ENCODE measurements at regions not wholly inside any gene's neighbourhood (a gene's known extent, or its start where the extent isn't known, plus 50 kb on each side); places are given as distances from the start of the nearest gene placed in this dataset.

GRCh38 chr22:49595465-49596078, 232.1 kb downstream of the BRD1 start:
- no peak overlapping the region for H3K4me3 ChIP-seq (ENCODE audit: low read depth, low read length)
- TF ChIP-seq, protein P1, sequence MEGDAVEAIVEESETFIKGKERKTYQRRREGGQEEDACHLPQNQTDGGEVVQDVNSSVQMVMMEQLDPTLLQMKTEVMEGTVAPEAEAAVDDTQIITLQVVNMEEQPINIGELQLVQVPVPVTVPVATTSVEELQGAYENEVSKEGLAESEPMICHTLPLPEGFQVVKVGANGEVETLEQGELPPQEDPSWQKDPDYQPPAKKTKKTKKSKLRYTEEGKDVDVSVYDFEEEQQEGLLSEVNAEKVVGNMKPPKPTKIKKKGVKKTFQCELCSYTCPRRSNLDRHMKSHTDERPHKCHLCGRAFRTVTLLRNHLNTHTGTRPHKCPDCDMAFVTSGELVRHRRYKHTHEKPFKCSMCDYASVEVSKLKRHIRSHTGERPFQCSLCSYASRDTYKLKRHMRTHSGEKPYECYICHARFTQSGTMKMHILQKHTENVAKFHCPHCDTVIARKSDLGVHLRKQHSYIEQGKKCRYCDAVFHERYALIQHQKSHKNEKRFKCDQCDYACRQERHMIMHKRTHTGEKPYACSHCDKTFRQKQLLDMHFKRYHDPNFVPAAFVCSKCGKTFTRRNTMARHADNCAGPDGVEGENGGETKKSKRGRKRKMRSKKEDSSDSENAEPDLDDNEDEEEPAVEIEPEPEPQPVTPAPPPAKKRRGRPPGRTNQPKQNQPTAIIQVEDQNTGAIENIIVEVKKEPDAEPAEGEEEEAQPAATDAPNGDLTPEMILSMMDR (IDR thresholded peaks at IDR 0.05; ENCODE audit: borderline replicate concordance, insufficient read depth, low read depth, low read length): no peak

DNA sequence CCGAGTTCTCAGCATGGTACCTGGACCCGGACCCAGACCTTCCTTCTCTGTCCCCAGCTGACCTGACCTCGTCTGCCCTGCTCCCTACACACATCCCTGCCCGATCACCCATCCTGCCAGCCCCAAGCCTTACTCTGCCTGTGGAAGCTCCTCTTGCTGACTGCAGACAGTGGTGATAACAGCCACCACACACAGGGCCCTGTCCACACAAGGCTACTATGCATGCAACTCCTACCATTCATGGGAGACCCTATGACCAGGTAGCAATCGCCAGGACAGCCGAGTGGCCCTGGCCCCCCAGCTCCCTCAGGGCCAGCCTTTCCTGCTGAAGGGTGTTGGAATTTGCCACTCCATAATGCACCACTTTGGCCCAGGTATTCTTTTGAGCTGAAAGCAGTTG, 233.6 kb downstream of the BRD1 start:
- H3K4me3 ChIP-seq (ENCODE audit: low read depth, low read length): no peak overlapping the region
- TF ChIP-seq, protein P1 (IDR thresholded peaks at IDR 0.05; ENCODE audit: borderline replicate concordance, insufficient read depth, low read depth, low read length): no peak

DNA sequence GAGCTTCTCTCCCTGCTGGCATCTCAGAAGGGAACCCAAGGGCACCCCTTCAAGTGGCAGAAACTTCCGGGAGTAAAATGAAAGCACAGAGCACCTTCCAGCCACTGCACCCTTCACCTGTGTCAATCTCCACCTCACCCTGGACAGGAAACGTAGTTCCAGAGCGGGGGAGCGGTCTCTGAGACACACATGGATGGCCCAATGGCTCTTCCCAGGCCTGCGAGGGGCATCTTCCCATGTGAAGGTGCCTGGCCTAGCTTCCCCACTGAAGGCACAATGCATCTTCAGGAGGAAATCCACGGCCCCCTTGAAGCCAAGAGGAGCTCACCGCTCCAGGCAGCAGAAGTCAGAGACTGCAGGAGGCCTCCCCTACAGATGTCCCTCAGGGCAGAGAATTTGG, 234.2 kb downstream of the BRD1 start:
- H3K4me3 ChIP-seq (ENCODE audit: low read depth, low read length): no peak overlapping the region

GRCh38 chr22:49592780-49593501, 234.7 kb downstream of the BRD1 start:
- TF ChIP-seq, protein P1 (IDR thresholded peaks at IDR 0.05; ENCODE audit: borderline replicate concordance, insufficient read depth, low read depth, low read length): no peak
- no peak overlapping the region for H3K4me3 ChIP-seq (ENCODE audit: low read depth, low read length)

More for the DNA sequence above, 234.2 kb downstream of the BRD1 start:
- TF ChIP-seq, protein P1 (IDR thresholded peaks at IDR 0.05; ENCODE audit: borderline replicate concordance, insufficient read depth, low read depth, low read length): no peak

GRCh38 chr22:49590851-49591445, 236.7 kb downstream of the BRD1 start:
- TF ChIP-seq, protein P1 (IDR thresholded peaks at IDR 0.05; ENCODE audit: borderline replicate concordance, insufficient read depth, low read depth, low read length): no peak
- H3K4me3 ChIP-seq (ENCODE audit: low read depth, low read length): no peak overlapping the region

DNA sequence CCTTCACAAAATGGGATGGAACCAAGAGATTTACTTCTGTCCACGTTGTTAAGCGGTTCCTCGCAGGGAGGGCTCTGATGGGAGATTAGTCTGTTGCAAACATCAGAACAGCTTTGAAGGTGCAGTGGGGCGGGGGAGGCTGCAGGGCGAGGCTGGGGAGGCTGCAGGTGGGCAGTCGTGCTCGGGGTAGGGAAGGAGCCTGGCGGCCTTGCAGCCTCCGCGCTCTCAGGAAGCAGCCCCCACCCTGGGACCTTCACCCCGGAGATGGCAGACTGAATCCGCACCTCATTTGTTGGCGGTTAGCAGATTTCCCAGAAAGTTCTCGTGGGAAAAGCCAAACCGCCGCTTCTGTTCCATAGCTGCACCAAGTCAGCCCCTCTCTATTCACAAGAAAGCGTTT, 237.3 kb downstream of the BRD1 start:
- TF ChIP-seq, protein P1 (IDR thresholded peaks at IDR 0.05; ENCODE audit: borderline replicate concordance, insufficient read depth, low read depth, low read length): no peak
- H3K4me3 ChIP-seq (ENCODE audit: low read depth, low read length): no peak overlapping the region
